DND-41 (cell line): ENCODE measurements at regions not wholly inside any gene's neighbourhood (a gene's known extent, or its start where the extent isn't known, plus 50 kb on each side); places are given as distances from the start of the nearest gene placed in this dataset.

Experiments used
- ATAC-seq: fragments of 200-7000 bp; cut with Tn5 transposase; 3 replicates; pipeline ENCODE4 v1.9.1; 2021; ENCODE audit warnings: low read depth; ENCODE audit not compliant: insufficient read depth
- DNase-seq: peaks from one replicate; pipeline ENCODE4 v3.0.0-alpha.2; 2020
- H2AFZ ChIP-seq: 2 replicates; pipeline ENCODE4 v1.6.0; 2012; ENCODE audit warnings: low read depth, low read length
- H3K27ac ChIP-seq: 2 replicates; pipeline ENCODE4 v1.5.1; 2012; ENCODE audit warnings: low read length, inconsistent platforms
- H3K27me3 ChIP-seq: fragments of 200-600 bp; sonication (generic); 2 replicates; pipeline ENCODE4 v1.6.0; 2012; ENCODE audit warnings: low read length, mild to moderate bottlenecking, inconsistent platforms; ENCODE audit not compliant: insufficient read depth, poor library complexity
- H3K36me3 ChIP-seq: 2 replicates; pipeline ENCODE4 v1.5.1; 2012; ENCODE audit warnings: low read length, inconsistent platforms; ENCODE audit not compliant: insufficient read depth
- H3K4me1 ChIP-seq: 2 replicates; pipeline ENCODE4 v1.5.1; 2012; ENCODE audit warnings: mild to moderate bottlenecking, low read length; ENCODE audit not compliant: insufficient read depth
- H3K4me2 ChIP-seq: 2 replicates; pipeline ENCODE4 v1.6.0; 2012; ENCODE audit warnings: mild to moderate bottlenecking, moderate library complexity, low read length, inconsistent platforms; ENCODE audit not compliant: insufficient read depth
- H3K4me3 ChIP-seq, 2 experiments: fragments of 200-600 bp in 1 of 2; shearing (Covaris generic) in 1 of 2; 2 replicates each; pipeline ENCODE4 v1.5.1; 2012 to 2016; ENCODE audit warnings: inconsistent platforms in 2 of 2, low read length in 2 of 2, mild to moderate bottlenecking in 2 of 2, low read depth in 1 of 2, moderate library complexity in 1 of 2
- H3K79me2 ChIP-seq: 2 replicates; pipeline ENCODE4 v1.6.0; 2012; ENCODE audit warnings: low read length, inconsistent platforms; ENCODE audit not compliant: insufficient read depth
- H3K9ac ChIP-seq: 2 replicates; pipeline ENCODE4 v1.6.0; 2012; ENCODE audit warnings: low read depth, mild to moderate bottlenecking, inconsistent platforms, low read length, moderate library complexity
- H3K9me3 ChIP-seq: 2 replicates; pipeline ENCODE4 v1.5.1; 2012; ENCODE audit warnings: low read length, moderate library complexity, mild to moderate bottlenecking, inconsistent platforms; ENCODE audit not compliant: insufficient read depth, severe bottlenecking
- H4K20me1 ChIP-seq: 2 replicates; pipeline ENCODE4 v1.6.0; 2012; ENCODE audit warnings: low read length; ENCODE audit not compliant: insufficient read depth
- EZH2 ChIP-seq: IDR thresholded peaks from 3 replicates; pipeline ENCODE4 v1.6.1; 2012; ENCODE audit warnings: borderline replicate concordance, low read depth, mild to moderate bottlenecking, moderate library complexity, low read length, inconsistent platforms; ENCODE audit not compliant: severe bottlenecking
- TF ChIP-seq, protein P1 (sequence below): IDR thresholded peaks from 2 replicates; pipeline ENCODE4 v1.5.1; 2012; ENCODE audit warnings: borderline replicate concordance, low read length, moderate library complexity, mild to moderate bottlenecking; ENCODE audit not compliant: poor library complexity, severe bottlenecking; ENCODE audit errors: extremely low read depth

DNA sequence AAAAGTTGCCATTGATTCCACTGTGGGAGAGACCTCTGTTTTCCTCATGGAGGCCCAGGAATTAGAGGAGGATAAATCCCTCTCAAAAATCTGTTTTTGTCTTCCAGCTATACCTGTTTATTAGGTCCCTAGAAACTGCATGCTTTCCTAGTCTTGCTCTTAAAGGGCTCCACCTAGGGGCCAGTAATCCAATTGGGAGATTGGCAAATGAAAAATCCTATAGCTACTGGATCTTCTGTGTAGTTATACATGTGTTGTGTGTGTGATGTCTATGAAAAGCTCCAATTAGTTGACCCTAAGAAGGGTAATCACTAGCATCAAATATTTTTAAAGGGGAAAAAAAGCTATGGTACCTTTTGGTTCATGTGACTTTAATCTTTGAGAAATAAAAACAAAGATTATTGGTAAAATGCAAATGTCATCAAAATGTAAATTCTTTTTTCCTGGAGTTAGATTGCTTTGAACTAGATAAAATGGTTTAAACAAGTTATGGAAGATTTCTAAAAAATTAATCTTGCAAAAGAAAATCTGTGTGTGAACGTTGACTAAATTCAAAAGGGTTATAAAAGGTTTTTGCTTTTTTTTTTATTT, 63.4 kb upstream of the C1QTNF9B start:
- Histone ChIP-seq H3K36me3 (no peaks in the 10 kb centered on the region), H3K27me3 (peaks cover 11% of the 10 kb centered on the region), H3K9me3 (no peaks in the 10 kb centered on the region), H3K9ac (no peak overlapping the region), H3K4me2 (no peak overlapping the region), H3K4me1 (no peaks in the 10 kb centered on the region), H3K4me3 (no peak overlapping the region), H2AFZ (no peak overlapping the region), H3K27ac (no peak overlapping the region), H3K79me2 (no peaks in the 10 kb centered on the region), H4K20me1 (no peaks in the 10 kb centered on the region)
- no peak for TF ChIP-seq EZH2
- TF ChIP-seq, protein P1, sequence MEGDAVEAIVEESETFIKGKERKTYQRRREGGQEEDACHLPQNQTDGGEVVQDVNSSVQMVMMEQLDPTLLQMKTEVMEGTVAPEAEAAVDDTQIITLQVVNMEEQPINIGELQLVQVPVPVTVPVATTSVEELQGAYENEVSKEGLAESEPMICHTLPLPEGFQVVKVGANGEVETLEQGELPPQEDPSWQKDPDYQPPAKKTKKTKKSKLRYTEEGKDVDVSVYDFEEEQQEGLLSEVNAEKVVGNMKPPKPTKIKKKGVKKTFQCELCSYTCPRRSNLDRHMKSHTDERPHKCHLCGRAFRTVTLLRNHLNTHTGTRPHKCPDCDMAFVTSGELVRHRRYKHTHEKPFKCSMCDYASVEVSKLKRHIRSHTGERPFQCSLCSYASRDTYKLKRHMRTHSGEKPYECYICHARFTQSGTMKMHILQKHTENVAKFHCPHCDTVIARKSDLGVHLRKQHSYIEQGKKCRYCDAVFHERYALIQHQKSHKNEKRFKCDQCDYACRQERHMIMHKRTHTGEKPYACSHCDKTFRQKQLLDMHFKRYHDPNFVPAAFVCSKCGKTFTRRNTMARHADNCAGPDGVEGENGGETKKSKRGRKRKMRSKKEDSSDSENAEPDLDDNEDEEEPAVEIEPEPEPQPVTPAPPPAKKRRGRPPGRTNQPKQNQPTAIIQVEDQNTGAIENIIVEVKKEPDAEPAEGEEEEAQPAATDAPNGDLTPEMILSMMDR, result peak; percentile 71
- ATAC-seq (peak; percentile 59; the same call in 2 of the 3 replicates), DNase-seq (peak; percentile 17)

DNA sequence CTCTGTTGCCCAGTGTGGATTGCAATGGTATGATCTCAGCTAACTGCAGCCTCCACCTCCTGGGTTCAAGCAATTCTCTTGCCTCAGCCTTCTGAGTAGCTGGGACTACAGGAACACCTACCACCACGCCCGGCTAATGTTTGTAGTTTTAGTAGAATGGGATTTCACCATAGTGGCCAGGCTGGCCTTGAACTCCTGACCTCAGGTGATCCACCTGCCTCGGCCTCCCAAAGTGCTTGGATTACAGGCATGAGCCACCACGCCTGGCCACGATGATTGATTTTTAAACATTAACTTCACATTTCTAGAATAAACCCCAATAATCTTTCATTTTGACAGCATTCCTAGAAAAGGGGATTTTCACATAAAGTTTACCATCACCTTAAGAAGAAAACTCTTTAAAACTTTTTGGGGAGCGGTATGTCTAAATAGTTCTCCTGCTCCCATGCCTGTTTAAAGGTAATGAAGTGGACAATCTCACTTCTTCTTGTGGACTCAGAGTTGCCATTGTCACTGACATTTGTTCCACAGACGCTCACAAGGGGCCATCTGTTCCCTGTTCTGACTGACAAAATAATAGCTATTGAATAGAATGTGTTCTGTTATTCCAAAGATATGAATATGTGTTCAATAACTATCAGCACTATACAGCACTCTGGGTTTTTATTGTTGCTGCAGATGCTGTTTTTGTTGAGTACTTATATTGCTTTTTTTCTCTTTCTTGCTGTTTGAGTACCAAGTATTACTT, 66.1 kb upstream of the C1QTNF9B start:
- H3K9me3 ChIP-seq, result no peaks in the 10 kb centered on the region
- H3K9ac ChIP-seq, result no peak overlapping the region
- no peak overlapping the region for H2AFZ ChIP-seq
- H3K4me2 ChIP-seq, result no peak overlapping the region
- H3K4me3 ChIP-seq, result no peak overlapping the region
- H3K27me3 ChIP-seq, result peaks cover 8% of the 10 kb centered on the region
- H3K4me1 ChIP-seq, result no peaks in the 10 kb centered on the region
- H4K20me1 ChIP-seq, result no peaks in the 10 kb centered on the region
- ATAC-seq (no peak), DNase-seq (no peak)
- H3K79me2 ChIP-seq, result no peaks in the 10 kb centered on the region
- H3K36me3 ChIP-seq, result no peaks in the 10 kb centered on the region
- no peak overlapping the region for H3K27ac ChIP-seq
- TF ChIP-seq, protein P1, result no peak
- no peak for TF ChIP-seq EZH2

DNA sequence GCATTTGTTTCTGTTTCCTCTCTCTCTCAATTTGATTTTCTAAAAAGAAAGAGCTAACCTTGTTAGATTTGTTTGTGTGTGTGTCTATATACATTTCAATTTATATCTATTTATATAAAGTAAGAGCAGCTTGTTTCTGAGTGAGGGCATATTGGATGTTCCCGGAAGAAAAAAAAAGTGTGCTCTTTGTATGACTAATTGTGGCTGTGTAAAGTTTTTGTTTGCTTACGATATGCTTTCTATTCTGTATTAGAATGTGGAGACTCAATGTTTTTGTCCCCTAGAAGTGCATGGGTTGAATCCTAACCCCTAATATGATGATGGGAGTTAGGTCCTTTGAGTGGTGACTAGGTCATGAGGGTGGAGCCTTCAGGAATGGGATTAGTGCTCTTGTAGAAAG, 66.6 kb upstream of the C1QTNF9B start:
- no peak overlapping the region for H3K27ac ChIP-seq
- no peak for TF ChIP-seq EZH2
- TF ChIP-seq, protein P1, result no peak
- DNase-seq (no peak), ATAC-seq (no peak)
- no peak overlapping the region for H3K4me3 ChIP-seq
- H3K4me2 ChIP-seq, result no peak overlapping the region
- H3K79me2 ChIP-seq, result no peaks in the 10 kb centered on the region
- peaks cover 8% of the 10 kb centered on the region for H3K27me3 ChIP-seq
- H4K20me1 ChIP-seq, result no peaks in the 10 kb centered on the region
- H3K9ac ChIP-seq, result no peak overlapping the region
- no peaks in the 10 kb centered on the region for H3K9me3 ChIP-seq
- H3K4me1 ChIP-seq, result no peaks in the 10 kb centered on the region
- no peaks in the 10 kb centered on the region for H3K36me3 ChIP-seq
- H2AFZ ChIP-seq, result no peak overlapping the region
